Brain pericyte (primary cell): ENCODE measurements at regions not wholly inside any gene's neighbourhood (a gene's known extent, or its start where the extent isn't known, plus 50 kb on each side); places are given as distances from the start of the nearest gene placed in this dataset.

ENCODE experiments used
- DNase-seq: peaks from one replicate; pipeline ENCODE4 v3.0.0-alpha.2; 2012; ENCODE audit warnings: low read depth, low spot score

GRCh38 chr18:54532222-54532621, 58.8 kb upstream of the DYNAP start:
- no peak for DNase-seq

GRCh38 chr18:54532962-54533361, 58.1 kb upstream of the DYNAP start:
- no peak for DNase-seq
